ENCODE measurements at regions not wholly inside any gene's neighbourhood (a gene's known extent, or its start where the extent isn't known, plus 50 kb on each side); places are given as distances from the start of the nearest gene placed in this dataset.

DNA sequence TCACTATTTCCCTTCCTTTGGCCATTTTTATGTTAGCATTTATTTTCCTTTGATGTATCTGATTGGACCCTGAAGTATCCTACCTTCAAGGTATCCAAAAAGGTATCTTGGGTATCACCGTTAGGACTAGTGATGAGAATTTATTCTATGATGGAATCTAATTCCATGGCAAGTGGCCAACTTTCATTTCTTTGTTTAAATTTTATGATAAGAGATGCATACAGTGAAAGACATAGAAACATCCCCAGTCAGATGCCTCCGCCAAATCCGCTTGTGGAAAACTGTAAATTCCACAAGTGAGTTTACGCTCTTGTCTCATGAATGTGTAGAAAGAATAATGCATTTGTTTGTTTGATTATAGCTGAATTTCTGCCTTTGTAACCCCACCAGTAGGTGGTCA, 153.7 kb upstream of the NR2F2 start:
- TF ChIP-seq, protein P1, sequence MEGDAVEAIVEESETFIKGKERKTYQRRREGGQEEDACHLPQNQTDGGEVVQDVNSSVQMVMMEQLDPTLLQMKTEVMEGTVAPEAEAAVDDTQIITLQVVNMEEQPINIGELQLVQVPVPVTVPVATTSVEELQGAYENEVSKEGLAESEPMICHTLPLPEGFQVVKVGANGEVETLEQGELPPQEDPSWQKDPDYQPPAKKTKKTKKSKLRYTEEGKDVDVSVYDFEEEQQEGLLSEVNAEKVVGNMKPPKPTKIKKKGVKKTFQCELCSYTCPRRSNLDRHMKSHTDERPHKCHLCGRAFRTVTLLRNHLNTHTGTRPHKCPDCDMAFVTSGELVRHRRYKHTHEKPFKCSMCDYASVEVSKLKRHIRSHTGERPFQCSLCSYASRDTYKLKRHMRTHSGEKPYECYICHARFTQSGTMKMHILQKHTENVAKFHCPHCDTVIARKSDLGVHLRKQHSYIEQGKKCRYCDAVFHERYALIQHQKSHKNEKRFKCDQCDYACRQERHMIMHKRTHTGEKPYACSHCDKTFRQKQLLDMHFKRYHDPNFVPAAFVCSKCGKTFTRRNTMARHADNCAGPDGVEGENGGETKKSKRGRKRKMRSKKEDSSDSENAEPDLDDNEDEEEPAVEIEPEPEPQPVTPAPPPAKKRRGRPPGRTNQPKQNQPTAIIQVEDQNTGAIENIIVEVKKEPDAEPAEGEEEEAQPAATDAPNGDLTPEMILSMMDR (IDR thresholded peaks at IDR 0.05) = no peak
- TF ChIP-seq POLR2A (IDR thresholded peaks at IDR 0.05) = no peak
- no peak for TF ChIP-seq POLR2AphosphoS5 (IDR thresholded peaks at IDR 0.05)
- no peak for TF ChIP-seq EP300 (IDR thresholded peaks at IDR 0.05)

Measured in suprapubic skin (tissue), 4 donors.